ENCODE measurements at regions not wholly inside any gene's neighbourhood (a gene's known extent, or its start where the extent isn't known, plus 50 kb on each side); places are given as distances from the start of the nearest gene placed in this dataset.

- H3K36me3 ChIP-seq (ENCODE audit: insufficient read depth, low read length, poor library complexity, severe bottlenecking) = no peaks in the 10 kb centered on the region
- ChIA-PET POLR2A (ENCODE audit: low non-redundant PET) (interaction anchor here (0.7 kb wide), 1 partner anchor 583 kb away, joined by 8 read pairs; no protein-coding TSS in a partner anchor), CTCF (no interaction called here)
- intact Hi-C loops (cut with micrococcal nuclease; ENCODE audit: unreplicated experiment) = no loop called here
- no peaks in the 10 kb centered on the region for H3K9me3 ChIP-seq (ENCODE audit: low read depth, low read length, poor library complexity, severe bottlenecking)
- no peak overlapping the region for H3K4me3 ChIP-seq (ENCODE audit: low read depth, low read length, poor library complexity, severe bottlenecking)
- TF ChIP-seq EZH2 (IDR thresholded peaks at IDR 0.05; ENCODE audit: borderline replicate concordance, low read depth, low read length, poor library complexity, severe bottlenecking) (no peak), CTCF (conservative IDR thresholded peaks at IDR 0.05; ENCODE audit: low read depth, low read length) (no peak)
- no peaks in the 10 kb centered on the region for H3K4me1 ChIP-seq (ENCODE audit: insufficient read depth, low read length, poor library complexity, severe bottlenecking)
- no peak for DNase-seq (ENCODE audit: low spot score)
- H3K27me3 ChIP-seq (replicated peaks; ENCODE audit: insufficient read depth, low read depth, low read length, poor library complexity) = no peaks in the 10 kb centered on the region
- no TSS peak for BruUV-seq (replicated peaks)
- no peak overlapping the region for H3K27ac ChIP-seq (ENCODE audit: low read depth, low read length, poor library complexity, severe bottlenecking)
Observed at GRCh38 chr13:50706505-50706904, 137.0 kb downstream of the DLEU7 start.

GRCh38 chr13:50707628-50708027 is 135.9 kb downstream of the DLEU7 start:
- no peak overlapping the region for H3K27ac ChIP-seq (ENCODE audit: low read depth, low read length, poor library complexity, severe bottlenecking)
- POLR2A ChIA-PET (ENCODE audit: low non-redundant PET) = no interaction called here
- intact Hi-C loops (cut with micrococcal nuclease; ENCODE audit: unreplicated experiment) = no loop called here
- CTCF ChIA-PET = no interaction called here
- no peaks in the 10 kb centered on the region for H3K4me1 ChIP-seq (ENCODE audit: insufficient read depth, low read length, poor library complexity, severe bottlenecking)
- H3K36me3 ChIP-seq (ENCODE audit: insufficient read depth, low read length, poor library complexity, severe bottlenecking) = no peaks in the 10 kb centered on the region
- no peaks in the 10 kb centered on the region for H3K9me3 ChIP-seq (ENCODE audit: low read depth, low read length, poor library complexity, severe bottlenecking)
- H3K27me3 ChIP-seq (replicated peaks; ENCODE audit: insufficient read depth, low read depth, low read length, poor library complexity) = no peaks in the 10 kb centered on the region
- H3K4me3 ChIP-seq (ENCODE audit: low read depth, low read length, poor library complexity, severe bottlenecking) = no peak overlapping the region
- no TSS peak for BruUV-seq (replicated peaks)
- DNase-seq (ENCODE audit: low spot score) = no peak
- TF ChIP-seq CTCF (conservative IDR thresholded peaks at IDR 0.05; ENCODE audit: low read depth, low read length) (no peak), EZH2 (IDR thresholded peaks at IDR 0.05; ENCODE audit: borderline replicate concordance, low read depth, low read length, poor library complexity, severe bottlenecking) (no peak)

GRCh38 chr13:50708461-50708860 is 135.0 kb downstream of the DLEU7 start:
- intact Hi-C loops (cut with micrococcal nuclease; ENCODE audit: unreplicated experiment) = no loop called here
- Histone ChIP-seq H3K9me3 (ENCODE audit: low read depth, low read length, poor library complexity, severe bottlenecking) (no peaks in the 10 kb centered on the region), H3K27ac (ENCODE audit: low read depth, low read length, poor library complexity, severe bottlenecking) (no peak overlapping the region), H3K4me1 (ENCODE audit: insufficient read depth, low read length, poor library complexity, severe bottlenecking) (no peaks in the 10 kb centered on the region), H3K4me3 (ENCODE audit: low read depth, low read length, poor library complexity, severe bottlenecking) (no peak overlapping the region), H3K36me3 (ENCODE audit: insufficient read depth, low read length, poor library complexity, severe bottlenecking) (no peaks in the 10 kb centered on the region), H3K27me3 (replicated peaks; ENCODE audit: insufficient read depth, low read depth, low read length, poor library complexity) (no peaks in the 10 kb centered on the region)
- POLR2A ChIA-PET (ENCODE audit: low non-redundant PET) = no interaction called here
- CTCF ChIA-PET = no interaction called here
- BruUV-seq (replicated peaks) = no TSS peak
- no peak for DNase-seq (ENCODE audit: low spot score)
- TF ChIP-seq CTCF (conservative IDR thresholded peaks at IDR 0.05; ENCODE audit: low read depth, low read length) (no peak), EZH2 (IDR thresholded peaks at IDR 0.05; ENCODE audit: borderline replicate concordance, low read depth, low read length, poor library complexity, severe bottlenecking) (no peak)
